Right hindlimb (tissue), 1 donor: ENCODE measurements at regions not wholly inside any gene's neighbourhood (a gene's known extent, or its start where the extent isn't known, plus 50 kb on each side); places are given as distances from the start of the nearest gene placed in this dataset.
A peak's percentile ranks its signal among the peaks of the same experiment; 100 is the strongest.
"Not testable (repeated sequence)": the region's sequence is repeated elsewhere in the genome, so short reads cannot be mapped to it uniquely, and the experiment has no call there.

Experiments used
- DNase-seq: peaks from one replicate; pipeline ENCODE4 v3.0.0-alpha.2; 2018

DNA sequence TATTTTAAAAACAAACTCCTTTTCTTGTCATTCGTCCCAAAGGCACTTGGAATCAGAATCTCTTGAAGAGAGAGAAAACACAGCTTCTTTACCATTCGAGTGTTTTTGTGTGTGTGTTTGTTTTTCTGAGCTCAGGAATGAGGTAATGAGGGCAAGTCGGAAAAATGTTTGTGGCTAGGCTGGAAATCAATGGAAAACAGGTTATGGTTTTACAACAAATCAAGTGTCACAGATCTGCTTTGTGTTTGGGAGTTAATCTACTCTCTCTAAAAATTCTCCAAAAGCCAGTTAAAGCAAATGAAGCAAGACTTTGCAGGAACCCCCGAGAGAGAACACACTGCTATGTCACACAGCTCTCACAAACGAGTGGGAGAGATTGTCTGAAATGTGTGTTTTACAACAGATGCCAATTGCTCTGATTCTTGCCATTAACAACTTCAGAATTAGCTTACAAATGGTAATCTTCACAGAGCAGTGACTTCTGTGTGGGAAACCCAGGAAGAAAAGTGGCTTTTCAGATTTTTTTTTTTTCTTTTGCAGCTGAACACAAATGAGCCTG lies 264.1 kb downstream of the CBLL2 start:
- DNase-seq = no peak

DNA sequence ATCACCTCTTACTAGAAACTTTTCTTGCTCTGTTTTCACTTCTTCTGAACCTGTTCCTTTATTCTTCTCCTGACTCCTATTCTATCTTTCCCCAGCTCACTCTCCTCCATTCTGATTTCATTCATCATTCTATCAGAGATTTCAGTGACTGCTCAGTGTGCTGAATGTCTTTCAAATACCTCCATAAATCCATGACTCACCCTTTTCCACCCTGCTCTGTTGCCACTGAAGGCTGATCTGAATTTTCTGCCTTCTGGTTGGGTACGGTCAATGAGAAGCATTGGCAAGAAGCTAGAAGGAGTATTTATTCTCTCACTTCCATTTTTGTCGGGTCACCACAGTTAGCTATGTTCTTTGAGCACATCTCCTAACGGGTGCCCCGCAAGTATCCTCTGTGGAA lies 265.9 kb downstream of the CBLL2 start:
- DNase-seq = no peak

DNA sequence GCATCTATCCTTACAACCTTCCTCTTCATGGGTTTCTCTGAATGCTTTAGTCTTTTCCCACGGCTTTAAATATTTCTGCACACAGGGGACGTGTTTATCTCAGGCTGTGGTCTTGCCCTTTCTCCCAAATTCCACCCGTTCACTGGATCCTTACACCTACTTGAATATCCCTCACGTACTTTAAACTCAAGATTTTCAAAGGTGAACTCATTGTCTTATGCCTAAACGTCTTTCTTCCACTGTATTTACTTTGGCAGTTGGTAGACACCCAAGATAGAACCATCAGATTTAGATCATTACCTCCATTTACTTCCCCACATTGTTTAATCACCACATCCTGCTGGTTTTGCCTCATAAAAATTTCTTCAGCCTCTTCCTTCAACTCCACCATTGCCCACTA lies 269.2 kb downstream of the CBLL2 start:
- DNase-seq = no peak

DNA sequence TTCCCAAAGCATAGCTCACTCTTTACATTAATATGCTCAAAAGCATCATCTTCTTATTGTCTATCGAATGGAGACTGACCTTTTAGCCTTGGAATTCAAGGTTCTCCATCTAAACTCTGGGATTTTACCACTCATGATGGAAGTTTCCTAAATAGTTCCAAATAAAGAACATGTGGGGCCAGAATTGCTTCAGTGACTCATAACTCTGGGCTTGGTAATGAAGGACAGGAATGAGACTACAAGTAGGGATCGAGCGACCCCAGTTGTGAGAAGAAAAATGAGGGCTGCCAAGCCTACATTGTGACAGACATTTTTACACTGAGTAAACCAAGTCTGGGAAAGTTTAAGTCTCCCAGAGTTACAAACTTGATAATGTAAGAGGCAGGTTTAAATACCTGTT lies 269.9 kb downstream of the CBLL2 start:
- no peak for DNase-seq

DNA sequence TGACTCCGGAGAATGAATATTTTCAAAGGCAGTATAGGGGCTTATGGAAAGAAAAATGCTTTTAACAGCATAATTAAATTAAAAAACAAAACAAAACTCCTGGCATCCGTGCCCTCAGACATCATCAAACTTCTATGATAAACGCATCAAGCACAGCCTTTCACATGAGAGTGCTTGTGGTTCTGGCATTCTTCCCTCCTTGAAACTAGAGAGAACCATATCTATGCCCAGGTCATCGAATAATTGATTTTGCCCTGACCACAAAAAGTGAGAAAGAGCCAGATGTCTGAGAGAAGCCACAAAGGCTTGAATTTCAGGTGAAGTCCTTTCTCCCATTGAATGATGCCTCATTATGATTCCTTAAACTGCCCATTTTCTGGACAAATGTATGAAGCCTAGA lies 286.8 kb downstream of the CBLL2 start:
- DNase-seq = no peak

DNA sequence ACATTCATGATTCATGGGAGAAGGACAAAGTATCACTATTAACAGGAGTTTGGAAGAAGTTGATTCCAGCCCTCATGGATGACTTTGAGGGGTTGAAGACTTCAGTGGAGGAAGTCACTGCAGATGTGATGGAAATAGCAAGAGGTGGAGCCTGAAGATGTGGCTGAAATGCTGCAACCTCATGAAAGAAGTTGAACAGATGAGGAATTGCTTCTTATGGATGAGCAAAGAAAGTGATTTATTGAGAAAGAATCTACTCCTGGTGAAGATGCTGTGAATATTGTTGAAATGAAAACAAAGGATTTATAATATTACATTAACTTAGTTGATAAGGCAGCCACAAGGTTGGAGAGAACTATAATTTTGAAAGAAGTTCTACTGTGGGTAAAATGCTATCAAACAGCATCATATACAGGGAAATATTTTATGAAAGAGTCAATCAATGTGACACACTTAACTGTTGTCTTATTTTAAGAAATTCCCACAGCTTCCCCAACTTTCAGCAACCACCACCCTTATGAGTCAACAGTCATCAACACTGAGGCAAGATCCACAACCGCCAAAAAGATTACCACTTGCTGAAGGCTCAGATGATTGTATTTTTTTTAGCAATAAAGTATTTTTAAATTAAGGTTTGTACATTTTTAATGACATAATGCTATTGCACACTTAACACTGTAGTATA lies 302.6 kb downstream of the CBLL2 start:
- DNase-seq = no peak

DNA sequence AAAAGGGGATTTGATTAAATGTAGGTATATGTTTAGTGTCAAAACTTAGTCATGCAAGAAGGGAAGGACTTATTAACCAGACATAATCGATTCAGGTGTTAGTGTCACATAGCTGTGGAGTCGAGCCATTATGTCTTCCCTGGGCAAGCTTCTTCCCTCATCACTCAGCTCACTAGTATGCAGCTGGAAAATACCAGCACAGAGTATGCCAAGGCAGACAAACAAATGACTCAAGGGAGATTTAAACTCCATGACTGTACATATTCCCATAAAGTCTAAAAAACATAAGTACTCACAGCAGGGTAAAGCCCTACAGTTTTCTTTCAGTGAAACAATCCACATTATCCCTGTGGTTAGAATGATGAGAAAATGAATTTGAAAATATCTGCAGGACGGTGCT lies 304.5 kb downstream of the CBLL2 start:
- DNase-seq = no peak

DNA sequence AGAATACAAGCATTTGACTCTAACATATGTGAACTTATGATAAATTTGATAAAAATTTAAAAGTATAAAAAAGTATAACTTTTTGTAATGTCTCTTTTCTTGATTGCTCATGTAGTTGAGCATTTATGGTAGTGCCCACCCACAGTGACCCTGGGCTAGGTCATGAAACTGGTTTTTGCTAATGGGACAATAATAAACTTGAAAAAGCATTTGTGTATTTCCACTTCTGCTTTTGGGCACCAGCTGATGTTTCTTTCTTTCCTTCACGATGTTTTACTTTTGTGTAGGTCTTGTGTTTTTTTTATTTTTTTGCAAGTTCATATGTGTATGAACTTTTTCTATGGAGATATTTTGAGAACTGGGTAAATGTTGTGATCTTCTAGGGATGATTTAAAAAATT lies 313.1 kb downstream of the CBLL2 start:
- DNase-seq = no peak

DNA sequence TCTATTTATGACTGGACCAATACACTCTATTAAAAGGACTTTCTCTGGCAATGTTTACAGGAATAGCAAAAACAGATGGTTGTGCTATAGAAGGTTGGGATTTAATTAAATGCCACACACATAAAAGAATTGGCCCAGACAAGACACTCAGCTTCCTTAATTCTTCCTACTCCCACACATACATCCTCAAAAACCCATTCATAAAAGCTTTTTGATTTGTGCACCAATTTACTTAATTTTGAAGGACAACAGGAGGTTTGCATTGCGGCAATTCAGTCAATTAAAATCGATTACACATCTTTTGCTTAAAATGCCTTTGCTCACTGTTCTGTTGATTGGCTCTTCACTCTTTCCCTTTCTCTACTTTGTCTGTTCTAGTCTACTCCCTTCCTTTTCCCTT lies 317.1 kb downstream of the CBLL2 start:
- no peak for DNase-seq

DNA sequence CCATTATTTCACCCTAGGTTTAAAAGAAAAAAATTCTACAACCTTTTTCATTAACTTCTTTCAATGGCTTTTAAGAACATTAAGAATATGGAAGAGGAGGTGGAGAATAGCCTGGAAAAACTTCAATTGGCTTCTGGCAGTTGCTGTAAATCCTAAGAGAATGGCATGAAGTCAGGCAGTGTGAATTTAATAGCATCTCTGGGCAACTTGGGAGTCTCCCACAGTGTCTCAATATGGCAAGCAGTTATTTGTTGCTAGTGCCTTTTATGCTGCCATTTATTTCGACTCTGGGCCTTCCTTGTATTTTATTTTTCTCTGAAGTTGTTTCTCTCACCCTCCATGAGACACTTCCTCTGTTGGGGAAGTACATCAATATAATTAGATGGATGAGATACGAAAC lies 322.1 kb downstream of the CBLL2 start:
- no peak for DNase-seq

DNA sequence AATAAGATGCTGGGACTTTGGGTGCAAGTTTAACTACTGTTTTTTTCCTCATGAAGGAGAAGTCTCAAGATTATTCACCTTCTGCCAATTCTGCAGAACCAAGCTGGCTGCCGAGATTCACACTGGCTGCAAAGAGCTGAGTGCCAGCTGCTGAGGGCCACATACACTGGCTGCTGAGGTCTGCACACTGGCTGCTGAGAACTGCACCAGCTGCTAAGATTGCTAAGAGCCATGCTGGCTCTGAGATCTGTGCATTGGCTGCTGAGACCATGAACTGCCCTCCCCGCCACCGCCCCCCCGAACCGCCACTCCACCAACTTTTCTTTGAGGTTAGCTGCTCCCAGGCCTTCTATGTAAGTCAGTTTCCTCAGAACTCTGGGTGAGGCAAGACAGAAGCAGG lies 330.3 kb downstream of the CBLL2 start:
- no peak for DNase-seq

DNA sequence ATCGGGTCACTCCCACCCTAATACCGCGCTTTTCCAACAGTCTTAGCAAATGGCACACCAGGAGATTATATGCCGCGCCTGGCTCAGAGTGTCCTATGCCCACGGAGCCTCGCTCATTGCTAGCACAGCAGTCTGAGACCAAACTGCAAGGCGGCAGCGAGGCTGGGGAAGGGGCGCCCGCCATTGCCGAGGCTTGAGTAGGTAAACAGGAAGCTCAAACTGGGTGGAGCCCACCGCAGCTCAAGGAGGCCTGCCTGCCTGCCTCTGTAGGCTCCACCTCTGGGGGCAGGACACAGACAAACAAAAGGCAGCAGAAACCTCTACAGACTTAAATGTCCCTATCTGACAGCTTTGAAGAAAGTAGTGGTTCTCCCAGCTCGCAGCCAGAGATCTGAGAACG lies 336.7 kb downstream of the CBLL2 start:
- DNase-seq = not testable (repeated sequence)

DNA sequence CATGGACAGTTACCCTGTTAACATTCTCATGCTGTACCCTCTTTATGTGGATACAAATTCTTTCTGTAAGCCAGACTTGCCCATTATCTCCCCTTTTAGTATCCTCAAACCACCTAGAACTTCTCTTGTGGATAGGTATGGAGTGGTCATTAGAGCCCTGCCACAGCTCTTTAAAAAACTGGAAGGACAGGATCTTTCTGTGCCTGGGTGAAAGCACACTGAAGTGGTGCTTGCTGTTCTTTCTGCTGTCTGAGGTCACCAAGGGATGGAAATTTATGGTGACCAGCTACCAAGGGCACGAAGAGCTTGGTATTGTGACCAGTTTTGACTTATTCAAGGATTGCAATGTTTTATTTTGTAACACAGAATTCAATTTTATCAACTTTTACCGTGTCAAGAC lies 344.2 kb downstream of the CBLL2 start:
- DNase-seq = no peak

DNA sequence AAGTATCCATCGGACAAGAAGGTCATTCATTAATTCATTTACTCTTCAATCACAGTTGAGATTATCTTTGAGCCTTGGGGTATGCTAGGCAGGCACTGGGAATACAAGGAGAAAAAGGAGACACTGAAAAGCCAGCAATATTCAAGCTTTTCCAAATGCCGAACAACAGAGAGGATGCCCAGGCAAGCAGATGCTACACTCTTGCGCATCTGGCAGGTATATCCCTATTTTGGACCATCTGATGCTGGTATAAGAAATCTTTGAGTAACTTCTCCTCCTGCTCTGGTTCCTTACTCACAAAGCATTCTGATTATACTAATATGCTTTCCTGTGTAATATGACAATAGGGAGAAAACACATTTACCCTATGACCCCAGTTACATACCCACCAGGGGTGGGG lies 354.9 kb downstream of the CBLL2 start:
- no peak for DNase-seq

DNA sequence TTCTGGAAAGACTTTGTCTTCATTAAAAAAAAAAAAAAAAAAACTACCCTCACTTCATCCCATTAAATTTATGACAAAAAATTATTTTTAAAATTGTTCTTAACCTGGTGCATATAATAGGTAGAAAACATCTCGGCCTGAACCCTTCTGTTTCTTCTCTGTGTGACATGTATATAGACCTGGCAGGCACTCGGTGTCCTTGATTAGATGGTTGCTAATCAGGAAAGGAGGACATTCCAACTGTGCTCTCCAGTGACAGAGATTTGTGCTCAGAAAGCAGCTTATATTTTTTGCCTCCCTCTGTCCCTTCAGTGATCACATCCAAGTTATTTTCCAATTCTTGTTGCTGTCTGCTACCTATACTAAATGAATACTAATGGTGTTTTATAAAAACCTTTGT lies 355.6 kb downstream of the CBLL2 start:
- no peak for DNase-seq

DNA sequence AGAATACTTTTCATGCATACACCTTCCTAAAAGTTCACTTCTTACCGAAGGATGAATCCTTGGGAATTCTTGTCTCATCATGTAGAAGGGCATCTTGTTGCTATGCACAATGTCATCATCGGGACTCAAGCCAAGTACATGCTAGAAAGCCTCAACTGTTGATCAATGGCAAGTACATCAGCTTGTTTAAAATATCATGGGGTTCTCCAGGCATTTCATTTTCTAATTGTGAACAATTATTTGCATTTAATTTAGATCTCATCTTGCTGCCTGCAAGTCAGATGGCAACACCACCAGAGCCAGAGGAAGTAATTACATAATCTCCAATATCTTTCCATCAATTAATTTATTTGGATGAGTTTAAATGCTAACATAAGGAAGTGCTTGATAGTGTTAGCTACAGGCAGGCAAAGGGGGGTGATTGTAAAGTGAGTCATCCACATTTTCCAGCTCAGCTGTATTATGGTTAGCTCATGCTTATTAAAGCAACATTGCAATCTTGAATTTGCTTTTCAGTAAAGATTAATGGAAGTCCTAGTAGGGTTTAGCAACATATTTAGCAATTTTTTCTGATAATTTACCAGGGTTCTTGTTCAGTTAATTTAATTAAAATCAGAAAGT lies 356.5 kb downstream of the CBLL2 start:
- DNase-seq = no peak

DNA sequence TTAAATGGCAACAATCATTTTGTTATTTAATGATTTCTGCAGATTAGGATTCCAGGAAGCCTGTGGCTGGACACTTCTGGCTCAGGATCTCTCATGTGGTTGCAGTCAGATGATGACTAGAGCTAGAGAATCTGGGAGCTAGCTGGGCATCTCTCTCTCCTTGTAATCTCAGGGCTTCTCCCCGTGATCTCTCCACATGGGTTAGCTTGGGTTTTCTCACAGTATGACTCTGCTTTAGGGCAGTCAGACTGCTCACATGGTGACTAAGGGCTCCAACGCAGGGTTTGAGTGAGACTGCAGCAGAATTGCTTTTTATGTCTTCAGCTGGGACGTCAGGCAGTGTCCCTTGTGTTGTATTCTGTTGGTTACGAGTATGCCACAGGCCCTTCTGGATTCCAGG lies 361.4 kb downstream of the CBLL2 start:
- DNase-seq = no peak

DNA sequence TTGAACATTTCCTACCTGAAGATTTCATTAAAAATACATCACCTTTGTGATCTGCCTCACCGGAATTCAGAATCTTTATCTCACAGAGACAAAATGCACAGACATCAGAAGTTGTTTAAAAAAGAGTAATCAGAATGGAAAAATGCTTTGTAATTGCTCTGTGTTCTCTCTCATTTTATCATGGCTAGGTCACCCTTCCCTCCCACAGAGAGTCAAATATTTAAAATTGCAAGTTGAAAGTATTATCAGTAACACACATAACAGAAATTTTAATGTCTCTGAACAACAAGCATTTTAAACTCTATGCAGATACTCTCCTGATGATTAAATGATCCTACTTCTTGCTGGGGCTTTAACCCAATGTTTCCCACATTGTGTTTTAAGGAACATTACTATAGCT lies 362.0 kb downstream of the CBLL2 start:
- DNase-seq = no peak

DNA sequence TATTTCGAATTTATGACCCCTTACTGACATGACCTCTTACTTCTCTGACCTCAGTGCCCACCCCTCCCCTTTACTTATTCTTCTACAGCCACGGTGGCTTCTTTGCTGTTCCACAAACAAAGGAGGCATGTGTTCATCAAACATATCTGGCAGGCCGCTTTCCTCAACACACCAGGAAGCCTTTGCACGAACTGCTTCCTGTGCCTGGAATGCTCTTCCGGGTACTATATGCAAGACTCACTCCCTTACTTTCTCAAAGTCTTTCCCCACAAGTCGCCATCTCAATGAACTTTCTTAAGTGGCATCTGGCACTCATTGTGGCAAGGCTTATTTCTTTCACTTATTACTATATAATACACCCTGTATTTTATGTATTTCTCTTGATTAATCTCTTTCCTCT lies 351.5 kb upstream of the DDX53 start:
- no peak for DNase-seq

DNA sequence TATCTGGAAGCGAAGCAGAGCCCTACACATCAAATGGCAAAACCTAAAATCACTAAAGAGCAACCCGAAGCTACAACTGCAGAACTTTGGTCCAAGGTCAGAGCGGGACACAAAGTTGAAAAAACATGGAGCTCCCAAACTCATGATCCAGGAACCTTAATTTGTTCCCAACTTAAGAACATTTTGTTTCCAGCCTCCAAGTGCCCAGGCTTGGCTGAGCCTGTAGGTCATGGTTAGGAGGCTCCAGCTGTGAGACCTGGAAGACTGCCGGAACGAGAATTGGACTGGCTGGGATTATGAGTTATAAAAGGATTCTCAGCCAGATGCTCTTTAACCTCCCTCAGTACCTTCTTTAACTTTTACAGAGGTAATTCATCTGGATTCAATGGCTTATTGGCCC lies 349.1 kb upstream of the DDX53 start:
- no peak for DNase-seq

DNA sequence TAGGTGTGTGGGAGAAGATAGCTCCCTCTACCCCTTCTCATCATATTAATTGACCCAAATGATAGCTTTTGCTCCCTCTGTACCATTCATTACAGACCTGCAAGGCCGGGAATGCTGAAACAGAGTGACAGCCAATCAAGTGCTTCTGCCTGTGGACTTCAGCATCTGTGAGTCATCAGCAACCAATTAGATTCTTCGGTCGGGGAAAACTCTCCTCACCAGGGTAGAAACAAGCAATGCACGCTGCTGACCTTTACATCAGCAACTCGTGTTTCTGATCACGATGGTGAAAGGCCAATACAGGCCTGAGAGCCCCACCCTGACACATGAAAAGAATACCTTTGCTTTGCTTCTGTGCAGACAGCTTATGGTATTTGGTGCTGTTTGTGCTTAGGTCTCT lies 347.2 kb upstream of the DDX53 start:
- DNase-seq = peak; percentile 34

DNA sequence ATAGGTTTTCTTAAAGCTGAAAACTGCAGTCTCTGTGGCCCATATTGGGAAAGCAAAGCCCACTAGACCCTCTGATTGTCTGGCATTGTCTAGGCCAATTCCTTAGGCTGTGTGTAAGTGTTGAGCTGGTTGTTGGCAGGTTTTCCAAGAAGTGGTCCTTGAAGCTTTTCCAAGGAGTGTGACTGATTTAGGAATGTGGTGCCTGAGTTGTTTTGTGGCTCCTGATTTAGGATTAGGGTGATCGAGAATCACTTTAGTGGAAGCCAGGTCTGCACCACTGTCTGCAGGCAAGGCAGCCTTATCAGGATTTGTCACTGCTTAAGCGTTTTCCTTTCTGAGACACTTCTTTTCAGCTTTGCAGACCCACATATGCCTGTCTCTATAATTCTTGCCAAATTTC lies 339.0 kb upstream of the DDX53 start:
- DNase-seq = no peak

DNA sequence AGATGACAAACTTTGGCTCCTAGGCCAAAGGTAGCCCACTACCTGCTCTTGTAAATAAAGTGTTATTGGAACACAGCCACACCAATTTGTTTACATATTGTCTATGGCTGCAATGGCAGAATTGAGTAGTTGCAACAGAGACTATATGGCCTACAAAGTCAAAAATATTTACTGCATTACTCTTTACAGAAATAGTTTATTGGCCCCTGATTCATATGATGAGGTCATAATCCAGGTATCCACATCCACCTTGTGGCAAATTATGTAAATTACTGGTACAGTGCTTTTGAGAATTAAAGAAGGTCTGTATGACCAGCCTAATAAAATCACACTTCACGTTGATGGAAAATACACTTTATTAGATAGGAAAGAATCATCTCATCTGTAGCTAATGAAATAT lies 337.0 kb upstream of the DDX53 start:
- no peak for DNase-seq

DNA sequence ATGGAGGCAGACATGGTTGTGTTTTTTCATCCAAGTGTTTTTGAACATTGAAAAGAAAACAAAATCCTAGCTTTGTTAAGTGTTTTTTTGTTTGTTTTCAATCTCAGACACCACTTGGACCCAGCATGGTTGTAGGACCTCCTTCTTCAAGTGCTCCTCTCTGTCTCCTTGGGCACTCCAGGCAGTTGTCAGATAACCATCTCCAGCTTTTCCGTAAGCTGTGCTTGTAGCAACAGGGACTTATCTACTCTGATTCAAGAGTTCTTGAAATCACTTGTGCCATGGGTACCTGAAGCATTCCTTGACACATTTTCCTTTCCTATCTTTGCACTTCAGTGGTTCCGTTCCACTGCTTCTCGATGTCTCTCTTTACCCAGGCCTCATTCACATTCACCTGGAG lies 334.9 kb upstream of the DDX53 start:
- DNase-seq = no peak

DNA sequence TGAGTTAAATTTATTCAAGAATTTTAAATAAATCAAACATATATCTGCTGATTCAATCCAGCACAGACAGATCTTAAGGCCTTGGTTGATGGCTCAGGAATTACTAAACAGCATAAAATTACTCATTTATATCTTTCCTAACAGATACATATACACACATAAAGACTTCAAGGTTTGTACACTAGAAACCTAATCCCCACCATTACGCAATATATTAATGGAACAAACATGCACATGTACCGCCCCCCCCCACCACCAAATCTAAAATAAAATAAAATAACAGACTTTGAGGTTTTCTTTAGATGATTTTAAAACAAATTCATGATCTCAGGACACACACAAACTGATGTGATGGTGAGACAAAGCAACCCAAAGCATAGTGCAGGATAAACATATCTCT lies 333.9 kb upstream of the DDX53 start:
- DNase-seq = no peak
